Trophoblast cell (in vitro differentiated cells and primary cell): ENCODE measurements at regions not wholly inside any gene's neighbourhood (a gene's known extent, or its start where the extent isn't known, plus 50 kb on each side); places are given as distances from the start of the nearest gene placed in this dataset.
A peak's percentile ranks its signal among the peaks of the same experiment; 100 is the strongest.
"Not testable (repeated sequence)": the region's sequence is repeated elsewhere in the genome, so short reads cannot be mapped to it uniquely, and the experiment has no call there.

Source experiments
- DNase-seq, 2 donors: peaks; one replicate each; pipeline ENCODE4 v3.0.0-alpha.2; 2016
- H2AFZ ChIP-seq: 2 replicates; pipeline ENCODE4 v1.6.1; 2013; ENCODE audit warnings: low read length, moderate library complexity, mild to moderate bottlenecking; ENCODE audit not compliant: insufficient read depth, poor library complexity
- H2AK5ac ChIP-seq: 2 replicates; pipeline ENCODE4 v1.6.1; 2013; ENCODE audit warnings: mild to moderate bottlenecking, low read length
- H2BK120ac ChIP-seq: 2 replicates; pipeline ENCODE4 v1.6.1; 2013; ENCODE audit warnings: low read length, mild to moderate bottlenecking, moderate library complexity; ENCODE audit not compliant: insufficient read depth, poor library complexity
- H2BK12ac ChIP-seq: 2 replicates; pipeline ENCODE4 v1.6.1; 2013; ENCODE audit warnings: mild to moderate bottlenecking, low read length, moderate library complexity
- H2BK5ac ChIP-seq: 2 replicates; pipeline ENCODE4 v1.6.1; 2013; ENCODE audit warnings: low read length, low read depth, moderate library complexity, mild to moderate bottlenecking; ENCODE audit not compliant: poor library complexity
- H3K14ac ChIP-seq: 2 replicates; pipeline ENCODE4 v1.6.1; 2013; ENCODE audit warnings: mild to moderate bottlenecking, low read length
- H3K18ac ChIP-seq: 2 replicates; pipeline ENCODE4 v1.6.1; 2013; ENCODE audit warnings: mild to moderate bottlenecking, low read length
- H3K23ac ChIP-seq: 2 replicates; pipeline ENCODE4 v1.6.1; 2013; ENCODE audit warnings: low read length
- H3K27ac ChIP-seq: 2 replicates; pipeline ENCODE4 v1.5.1; 2013; ENCODE audit warnings: low read depth, mild to moderate bottlenecking, inconsistent platforms, low read length, moderate library complexity
- H3K27me3 ChIP-seq: 2 replicates; pipeline ENCODE4 v1.6.1; 2013; ENCODE audit warnings: inconsistent platforms, mild to moderate bottlenecking, low read length, moderate library complexity; ENCODE audit not compliant: insufficient read depth
- H3K36me3 ChIP-seq, 2 experiments: 1 replicate in 1 of 2; 2 replicates in 1 of 2; pipeline ENCODE4 v1.6.1; 2013; ENCODE audit warnings: low read length in 2 of 2, mild to moderate bottlenecking in 2 of 2, moderate library complexity in 1 of 2; ENCODE audit not compliant: insufficient read depth in 2 of 2, control insufficient read depth in 1 of 2
- H3K4ac ChIP-seq: 2 replicates; pipeline ENCODE4 v1.6.1; 2013; ENCODE audit warnings: low read depth, mild to moderate bottlenecking, low read length, moderate library complexity
- H3K4me1 ChIP-seq, 2 experiments: 1 replicate in 1 of 2; 2 replicates in 1 of 2; pipeline ENCODE4 v1.6.1; 2013; ENCODE audit warnings: low read length in 2 of 2, mild to moderate bottlenecking in 2 of 2, moderate library complexity in 1 of 2; ENCODE audit not compliant: insufficient read depth in 2 of 2, control insufficient read depth in 1 of 2
- H3K4me2 ChIP-seq: 2 replicates; pipeline ENCODE4 v1.6.1; 2013; ENCODE audit warnings: inconsistent platforms, mild to moderate bottlenecking, low read length, moderate library complexity
- H3K4me3 ChIP-seq: 2 replicates; pipeline ENCODE4 v1.5.1; 2013; ENCODE audit warnings: mild to moderate bottlenecking, low read depth, low read length, inconsistent platforms
- H3K79me1 ChIP-seq: one replicate; pipeline ENCODE4 v1.6.1; 2013; ENCODE audit warnings: low read length
- H3K79me2 ChIP-seq: 2 replicates; pipeline ENCODE4 v1.6.1; 2013; ENCODE audit warnings: low read length, mild to moderate bottlenecking; ENCODE audit not compliant: control insufficient read depth, insufficient read depth, poor library complexity
- H3K9ac ChIP-seq: 2 replicates; pipeline ENCODE4 v1.6.1; 2013; ENCODE audit warnings: mild to moderate bottlenecking, low read length
- H3K9me3 ChIP-seq: 2 replicates; pipeline ENCODE4 v1.6.1; 2013; ENCODE audit warnings: low read depth, mild to moderate bottlenecking, control low read depth, inconsistent platforms, low read length; ENCODE audit not compliant: insufficient read depth
- H4K12ac ChIP-seq: 2 replicates; pipeline ENCODE4 v1.6.1; 2013; ENCODE audit warnings: low read depth, mild to moderate bottlenecking, low read length, moderate library complexity
- H4K8ac ChIP-seq: 2 replicates; pipeline ENCODE4 v1.6.1; 2013; ENCODE audit warnings: low read depth, mild to moderate bottlenecking, low read length, moderate library complexity
- H4K91ac ChIP-seq: one replicate; pipeline ENCODE4 v1.6.1; 2013; ENCODE audit warnings: low read depth, mild to moderate bottlenecking, low read length, moderate library complexity
- WGBS: extraction: QIAGEN DNeasy Blood & Tissue Kit; methylation state at CpG from one replicate; pipeline ENCODE4 v1.1.7; 2013; ENCODE audit warnings: missing lambda C conversion rate; ENCODE audit not compliant: insufficient read length, insufficient coverage; ENCODE audit errors: extremely low coverage; 5-methylcytosine and 5-hydroxymethylcytosine counted together

DNA sequence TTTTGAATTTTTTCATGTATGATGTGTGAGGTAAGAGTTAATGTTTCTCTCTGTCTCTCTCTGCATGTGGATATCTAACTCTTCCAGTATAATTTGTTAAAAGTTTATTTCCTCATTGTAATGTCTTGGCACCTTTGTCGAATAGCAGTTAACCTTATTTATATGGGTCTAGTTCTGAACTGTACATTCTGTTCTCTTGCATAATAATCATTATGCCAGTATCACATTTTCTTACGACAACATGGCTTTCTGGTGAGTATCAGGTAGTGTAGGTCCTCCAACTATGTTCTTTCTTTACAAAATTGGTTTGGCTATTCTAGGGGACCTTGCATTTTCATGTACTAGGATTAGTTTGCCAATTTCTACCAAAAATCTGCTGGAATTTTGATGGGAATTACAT, 337.0 kb upstream of the FZD8 start:
- no peak overlapping the region for H3K18ac ChIP-seq
- H2BK5ac ChIP-seq = no peak overlapping the region
- no peak overlapping the region for H2AFZ ChIP-seq
- no peaks in the 10 kb centered on the region for H3K79me2 ChIP-seq
- no peak overlapping the region for H3K4ac ChIP-seq
- H3K4me3 ChIP-seq = no peak overlapping the region
- H4K8ac ChIP-seq = no peak overlapping the region
- no peak overlapping the region for H2BK120ac ChIP-seq
- H3K9ac ChIP-seq = no peak overlapping the region
- no peak overlapping the region for H4K91ac ChIP-seq
- H2AK5ac ChIP-seq = no peak overlapping the region
- H4K12ac ChIP-seq = no peak overlapping the region
- H3K79me1 ChIP-seq = no peaks in the 10 kb centered on the region
- H3K9me3 ChIP-seq = no peaks in the 10 kb centered on the region
- no peak overlapping the region for H3K27ac ChIP-seq
- peaks cover 0 to 3% of the 10 kb centered on the region in 2 experiments for H3K4me1 ChIP-seq
- no peak overlapping the region for H3K4me2 ChIP-seq
- no peak overlapping the region for H3K23ac ChIP-seq
- H3K36me3 ChIP-seq = no peaks in the 10 kb centered on the region
- no CpG with 5 or more reads among the region's 2 CpGs for WGBS
- H3K27me3 ChIP-seq = no peaks in the 10 kb centered on the region
- no peak for DNase-seq
- H3K14ac ChIP-seq = no peak overlapping the region
- no peak overlapping the region for H2BK12ac ChIP-seq

DNA sequence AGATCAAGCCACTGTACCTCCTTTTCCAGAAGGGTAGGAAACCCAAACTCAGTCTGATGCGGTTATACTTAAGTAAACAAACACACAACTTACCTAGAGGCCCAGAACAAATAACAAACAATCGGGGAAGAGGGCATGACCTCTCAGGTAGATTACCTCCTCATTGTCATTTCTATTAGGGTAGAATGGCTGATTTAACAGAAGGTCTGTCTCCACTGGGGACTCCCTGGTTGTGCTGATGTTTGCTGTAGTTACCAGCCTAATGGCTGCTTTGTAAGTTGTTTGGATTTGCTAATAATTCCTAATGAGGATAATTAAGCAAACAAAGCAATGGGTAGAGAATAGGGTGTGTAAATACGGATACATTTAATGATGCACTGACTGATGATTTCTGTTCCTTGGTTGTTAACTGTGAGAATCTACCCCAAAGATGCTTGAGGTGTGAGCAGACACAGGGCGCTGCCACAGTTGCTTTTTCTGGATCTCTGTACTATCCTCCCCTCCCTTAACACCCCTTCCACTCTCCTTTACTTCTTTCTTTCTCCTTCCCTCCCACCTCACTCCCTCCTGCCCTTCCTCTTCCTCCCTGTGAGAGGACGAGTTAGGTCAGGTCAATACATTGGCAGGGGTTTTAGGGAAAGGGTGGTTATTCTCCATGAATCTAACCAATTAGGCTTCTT, 332.0 kb upstream of the FZD8 start:
- not testable (repeated sequence) for H2AK5ac ChIP-seq, H3K79me1 ChIP-seq, H2BK12ac ChIP-seq, H4K12ac ChIP-seq, H4K8ac ChIP-seq, H4K91ac ChIP-seq, H2BK120ac ChIP-seq, H3K14ac ChIP-seq, H3K4me2 ChIP-seq, H3K4me1 ChIP-seq, H3K27ac ChIP-seq, H3K23ac ChIP-seq, DNase-seq, H2AFZ ChIP-seq, H3K9ac ChIP-seq, H3K36me3 ChIP-seq, H3K27me3 ChIP-seq, H3K4me3 ChIP-seq, H2BK5ac ChIP-seq, H3K79me2 ChIP-seq, H3K18ac ChIP-seq, H3K4ac ChIP-seq, H3K9me3 ChIP-seq
- no CpG with 5 or more reads among the region's 5 CpGs for WGBS

GRCh38 chr10:35972275-35972674, 330.2 kb upstream of the FZD8 start:
- Histone ChIP-seq H3K14ac (no peak overlapping the region), H2AK5ac (no peak overlapping the region), H3K4me2 (no peak overlapping the region), H4K12ac (no peak overlapping the region), H4K91ac (no peak overlapping the region), H3K79me2 (no peaks in the 10 kb centered on the region), H3K79me1 (no peaks in the 10 kb centered on the region), H3K4me3 (no peak overlapping the region), H2AFZ (no peak overlapping the region), H2BK120ac (no peak overlapping the region), H3K18ac (no peak overlapping the region), H3K4me1 (peaks cover 0 to 3% of the 10 kb centered on the region in 2 experiments), H3K36me3 (no peaks in the 10 kb centered on the region), H4K8ac (no peak overlapping the region), H2BK12ac (no peak overlapping the region), H3K9ac (no peak overlapping the region), H3K23ac (no peak overlapping the region), H3K27me3 (no peaks in the 10 kb centered on the region), H3K4ac (no peak overlapping the region), H3K27ac (no peak overlapping the region), H2BK5ac (no peak overlapping the region), H3K9me3 (no peaks in the 10 kb centered on the region)
- no CpG with 5 or more reads among the region's 3 CpGs for WGBS
- no peak for DNase-seq

- Histone ChIP-seq H3K9ac (no peak overlapping the region), H3K23ac (no peak overlapping the region), H4K91ac (no peak overlapping the region), H3K4me2 (no peak overlapping the region), H3K14ac (no peak overlapping the region), H2AK5ac (no peak overlapping the region), H3K4me1 (peaks cover 0 to 3% of the 10 kb centered on the region in 2 experiments), H3K27me3 (no peaks in the 10 kb centered on the region), H3K79me2 (no peaks in the 10 kb centered on the region), H3K4ac (no peak overlapping the region), H4K12ac (no peak overlapping the region), H3K27ac (no peak overlapping the region), H2BK12ac (no peak overlapping the region), H3K4me3 (no peak overlapping the region), H3K9me3 (no peaks in the 10 kb centered on the region), H2AFZ (no peak overlapping the region), H3K79me1 (no peaks in the 10 kb centered on the region), H3K36me3 (no peaks in the 10 kb centered on the region), H2BK120ac (no peak overlapping the region), H4K8ac (no peak overlapping the region), H2BK5ac (no peak overlapping the region), H3K18ac (no peak overlapping the region)
- peak in 1 of 2 donors; percentile 35 for DNase-seq
- no CpG with 5 or more reads among the region's 2 CpGs for WGBS
Observed at GRCh38 chr10:35971397-35971796, 329.3 kb upstream of the FZD8 start.
